OCI-LY7 (cell line): ENCODE measurements at regions not wholly inside any gene's neighbourhood (a gene's known extent, or its start where the extent isn't known, plus 50 kb on each side); places are given as distances from the start of the nearest gene placed in this dataset.
"Not testable (repeated sequence)": the region's sequence is repeated elsewhere in the genome, so short reads cannot be mapped to it uniquely, and the experiment has no call there.

Experiments
- CTCF ChIP-seq: fragments of 200-600 bp; sonication (generic); conservative IDR thresholded peaks from 2 replicates; pipeline ENCODE4 v1.5.1; 2014; ENCODE audit warnings: mild to moderate bottlenecking, antibody characterized with exemption, low read length, moderate library complexity, mixed read lengths
- EZH2phosphoT487 ChIP-seq: fragments of 200-600 bp; sonication (generic); IDR thresholded peaks from 2 replicates; pipeline ENCODE4 v1.6.1; 2018; ENCODE audit warnings: low read depth, borderline replicate concordance, mild to moderate bottlenecking, mixed run types, antibody characterized with exemption, low read length, moderate library complexity, mixed read lengths

- TF ChIP-seq CTCF, EZH2phosphoT487: not testable (repeated sequence)
Measured at GRCh38 chr4:9582880-9583279, 138.7 kb downstream of the DEFB131A start.
